Activated CD4-positive, alpha-beta memory T cell treated with anti-CD3 and anti-CD28 coated beads for 36 hours (primary cell): ENCODE measurements at regions not wholly inside any gene's neighbourhood (a gene's known extent, or its start where the extent isn't known, plus 50 kb on each side); places are given as distances from the start of the nearest gene placed in this dataset.
"Not testable (repeated sequence)": the region's sequence is repeated elsewhere in the genome, so short reads cannot be mapped to it uniquely, and the experiment has no call there.

Experiments used
- CTCF ChIA-PET: fragments of 350-600 bp; sonication (Branson Sonifier 250); formaldehyde crosslinking; loops from one replicate; lab custom pipeline; 2021; ENCODE audit warnings: antibody characterized with exemption, inconsistent platforms; lab: Charles Lee
- POLR2A ChIA-PET: fragments of 350-600 bp; sonication (Branson Sonifier 250); formaldehyde crosslinking; loops from one replicate; lab custom pipeline; 2021; ENCODE audit warnings: antibody characterized with exemption; lab: Charles Lee
- DNase-seq: peaks from one replicate; pipeline ENCODE4 v3.0.0-alpha.2; 2020
- H3K27ac Mint-ChIP-seq: one replicate; pipeline ENCODE4 v1.8.0; 2021; ENCODE audit warnings: mixed read lengths
- H3K27me3 Mint-ChIP-seq: one replicate; pipeline ENCODE4 v1.8.0; 2021; ENCODE audit warnings: mixed read lengths
- H3K36me3 Mint-ChIP-seq: one replicate; pipeline ENCODE4 v1.8.0; 2021; ENCODE audit warnings: mixed read lengths
- H3K4me1 Mint-ChIP-seq: one replicate; pipeline ENCODE4 v1.8.0; 2021; ENCODE audit warnings: low read depth, mixed read lengths
- H3K4me3 Mint-ChIP-seq: one replicate; pipeline ENCODE4 v1.8.0; 2021; ENCODE audit warnings: mild to moderate bottlenecking, mixed read lengths
- H3K9me3 Mint-ChIP-seq: one replicate; pipeline ENCODE4 v1.8.0; 2021; ENCODE audit warnings: mixed read lengths
- intact Hi-C: fragments of 100-400 bp; cut with micrococcal nuclease; formaldehyde crosslinking; loops from one replicate; pipeline ENCODE4 v1.15.1; 2023

DNA sequence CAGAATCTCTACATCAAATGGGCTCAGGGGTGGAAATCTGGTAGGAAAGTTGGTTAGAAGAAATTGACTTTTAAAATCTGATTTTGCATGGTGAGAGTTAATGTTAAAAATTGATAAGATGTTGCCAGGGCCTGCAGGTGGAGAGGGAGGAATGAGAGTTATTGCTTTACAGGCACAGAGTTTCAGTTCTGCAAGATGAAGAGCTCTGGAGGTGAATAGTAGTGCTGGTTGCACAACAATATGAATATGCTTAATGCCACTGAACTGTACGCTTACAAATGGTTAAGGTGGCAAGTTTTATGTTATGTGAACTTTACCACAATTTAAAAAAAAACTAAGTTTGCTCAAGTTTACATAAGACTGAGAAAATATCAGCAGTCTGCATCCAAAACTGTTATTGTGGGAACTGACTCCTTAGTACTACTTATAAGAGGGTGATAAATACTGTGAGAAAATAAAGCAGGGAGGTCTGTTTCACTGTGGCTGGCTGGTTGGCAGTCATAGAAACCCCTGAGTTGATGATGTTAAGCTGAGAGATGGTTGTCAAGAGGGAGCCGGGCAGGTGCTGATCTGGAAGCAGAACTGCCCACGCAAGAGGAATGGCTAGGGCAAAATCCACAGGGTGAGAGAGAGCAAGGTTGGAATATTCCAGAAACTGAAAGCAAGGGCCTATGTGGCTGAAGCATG, 144.9 kb downstream of the EDEM1 start:
- H3K4me1 Mint-ChIP-seq, result peaks cover 32% of the 10 kb centered on the region
- peaks cover 1% of the 10 kb centered on the region for H3K27me3 Mint-ChIP-seq
- no peak for DNase-seq
- no peak overlapping the region for H3K4me3 Mint-ChIP-seq
- POLR2A ChIA-PET, result no interaction called here
- CTCF ChIA-PET, result interaction anchor here (0.6 kb wide), 1 partner anchor 248 kb away, joined by 3 read pairs; no protein-coding TSS in a partner anchor
- H3K36me3 Mint-ChIP-seq, result no peaks in the 10 kb centered on the region
- no peak overlapping the region for H3K27ac Mint-ChIP-seq
- intact Hi-C loops, result loop anchor here (5.0 to 10.0 kb wide), 3 partner anchors 95 to 508 kb away; no protein-coding TSS in a partner anchor
- H3K9me3 Mint-ChIP-seq, result no peaks in the 10 kb centered on the region

DNA sequence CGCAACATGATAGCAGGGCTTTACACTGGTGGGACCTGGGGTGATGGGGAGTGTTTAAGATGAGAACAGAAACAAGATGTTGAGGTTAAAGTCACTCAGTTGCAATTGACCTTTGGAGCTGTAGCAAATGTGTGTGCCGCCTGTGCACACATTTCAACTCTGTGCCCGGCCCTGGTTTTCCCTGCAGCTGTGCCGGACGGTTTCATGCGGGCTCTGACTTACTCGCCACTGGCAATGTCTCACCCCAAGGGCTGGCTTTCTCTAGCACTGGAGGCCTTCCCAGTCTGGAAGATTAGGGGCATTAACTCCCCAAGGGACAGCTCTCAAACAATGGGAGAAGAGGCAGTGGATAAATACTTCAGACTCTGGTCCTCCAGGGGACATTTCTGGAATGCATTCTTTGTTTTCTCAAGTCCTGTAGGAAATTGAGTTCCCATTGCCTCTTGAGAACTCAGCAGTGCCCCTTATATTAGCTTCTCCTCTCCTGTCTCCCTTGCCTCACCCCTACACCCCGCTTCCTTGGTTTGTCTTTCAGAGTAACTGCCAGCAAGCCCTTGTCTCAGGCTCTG, 152.5 kb downstream of the EDEM1 start:
- no peak overlapping the region for H3K27ac Mint-ChIP-seq
- no peaks in the 10 kb centered on the region for H3K36me3 Mint-ChIP-seq
- no peaks in the 10 kb centered on the region for H3K27me3 Mint-ChIP-seq
- no peaks in the 10 kb centered on the region for H3K9me3 Mint-ChIP-seq
- H3K4me1 Mint-ChIP-seq, result no peaks in the 10 kb centered on the region
- DNase-seq, result no peak
- no peak overlapping the region for H3K4me3 Mint-ChIP-seq
- ChIA-PET POLR2A (no interaction called here), CTCF (no interaction called here)
- intact Hi-C loops, result loop anchor here (10.0 kb wide), 2 partner anchors 115 to 515 kb away; no protein-coding TSS in a partner anchor

DNA sequence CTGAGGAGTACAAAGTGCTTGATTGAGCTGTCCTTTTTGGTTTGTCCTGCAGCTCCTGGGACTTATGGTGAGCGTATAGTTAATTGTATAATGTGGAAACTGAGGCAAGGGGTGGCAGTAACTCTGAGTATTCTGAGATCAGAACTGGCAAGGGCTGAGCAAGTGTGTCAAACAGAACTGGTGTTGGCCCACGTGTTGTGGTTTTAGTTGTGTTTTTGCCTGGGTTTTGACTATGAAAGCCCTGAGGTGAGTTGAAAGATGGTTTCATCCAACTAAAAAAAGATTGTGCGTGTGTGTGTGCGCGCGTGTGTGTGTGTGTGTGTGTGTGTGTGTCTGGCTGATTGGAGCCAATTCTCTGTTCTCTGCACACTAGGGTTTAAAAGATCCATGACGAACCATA, 154.1 kb downstream of the EDEM1 start:
- Mint-ChIP-seq H3K4me3 (no peak overlapping the region), H3K36me3 (no peaks in the 10 kb centered on the region), H3K27ac (no peak overlapping the region), H3K9me3 (no peaks in the 10 kb centered on the region), H3K27me3 (peaks cover 2% of the 10 kb centered on the region), H3K4me1 (no peaks in the 10 kb centered on the region)
- intact Hi-C loops, result no loop called here
- DNase-seq, result no peak
- POLR2A ChIA-PET, result no interaction called here
- CTCF ChIA-PET, result no interaction called here

DNA sequence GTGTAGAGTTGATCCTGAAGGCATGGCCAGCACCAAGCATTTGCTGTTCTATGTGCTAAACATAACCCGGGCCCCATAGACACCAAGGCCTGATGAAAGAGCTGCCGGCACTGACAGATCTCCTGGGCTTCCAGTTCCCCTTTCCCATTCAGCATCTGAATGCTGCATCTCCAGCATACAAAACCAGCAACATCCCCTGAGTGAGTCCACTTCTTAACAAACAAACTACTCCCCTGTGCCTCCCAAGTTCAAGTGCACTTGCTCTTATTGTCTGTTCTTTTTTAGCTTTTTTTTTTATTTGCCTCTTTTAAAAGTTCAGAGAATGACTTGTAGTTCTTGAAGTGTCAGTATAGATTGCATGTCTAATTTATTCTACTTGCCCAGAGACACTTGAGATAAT, 156.0 kb downstream of the EDEM1 start:
- no peaks in the 10 kb centered on the region for H3K36me3 Mint-ChIP-seq
- POLR2A ChIA-PET, result no interaction called here
- CTCF ChIA-PET, result no interaction called here
- no peaks in the 10 kb centered on the region for H3K9me3 Mint-ChIP-seq
- no peaks in the 10 kb centered on the region for H3K4me1 Mint-ChIP-seq
- H3K27me3 Mint-ChIP-seq, result peaks cover 6% of the 10 kb centered on the region
- no peak for DNase-seq
- no peak overlapping the region for H3K4me3 Mint-ChIP-seq
- intact Hi-C loops, result no loop called here
- no peak overlapping the region for H3K27ac Mint-ChIP-seq

DNA sequence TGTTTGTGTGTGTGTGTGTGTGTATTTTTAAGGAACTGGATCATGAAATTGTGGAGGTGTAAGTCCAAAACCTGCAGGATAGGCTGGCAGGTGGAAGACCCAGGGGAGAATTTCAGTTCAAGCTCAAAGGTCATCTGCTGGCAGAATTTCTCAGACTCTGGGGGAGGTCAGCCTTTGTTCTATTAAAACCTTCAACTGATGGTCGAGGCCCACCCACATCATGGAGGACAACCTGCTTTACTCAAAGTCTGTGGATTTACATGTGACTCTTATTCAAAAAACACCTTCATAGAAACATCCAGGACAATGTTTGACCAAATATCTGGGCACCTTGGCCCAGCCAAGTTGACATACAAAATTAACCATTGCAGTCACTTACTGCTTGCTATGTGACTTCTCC, 157.2 kb downstream of the EDEM1 start:
- peaks cover 3% of the 10 kb centered on the region for H3K9me3 Mint-ChIP-seq
- DNase-seq, result no peak
- H3K36me3 Mint-ChIP-seq, result no peaks in the 10 kb centered on the region
- H3K4me3 Mint-ChIP-seq, result no peak overlapping the region
- POLR2A ChIA-PET, result no interaction called here
- intact Hi-C loops, result no loop called here
- no peak overlapping the region for H3K27ac Mint-ChIP-seq
- CTCF ChIA-PET, result no interaction called here
- H3K27me3 Mint-ChIP-seq, result peaks cover 6% of the 10 kb centered on the region
- H3K4me1 Mint-ChIP-seq, result no peaks in the 10 kb centered on the region

DNA sequence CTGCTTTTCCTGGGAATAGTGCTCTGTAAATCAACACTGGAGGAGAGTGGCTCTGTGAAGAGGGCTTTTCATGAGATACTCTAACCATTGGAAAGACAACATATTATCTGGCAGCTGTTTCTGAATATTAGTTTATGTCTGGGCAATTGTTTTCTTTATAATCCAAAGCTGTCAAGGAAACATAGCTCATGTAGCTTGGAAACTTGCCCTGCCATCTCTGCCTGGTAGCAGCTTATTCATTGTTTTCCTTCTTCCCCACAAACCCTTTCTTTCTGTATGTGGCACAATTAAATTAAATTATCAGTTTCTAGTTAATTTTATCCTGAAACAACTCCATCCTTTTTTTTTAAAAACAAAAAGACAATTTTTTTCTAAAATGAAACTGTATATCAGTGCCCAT, 160.0 kb downstream of the EDEM1 start:
- POLR2A ChIA-PET, result no interaction called here
- CTCF ChIA-PET, result no interaction called here
- DNase-seq, result no peak
- peaks cover 6% of the 10 kb centered on the region for H3K27me3 Mint-ChIP-seq
- no peaks in the 10 kb centered on the region for H3K36me3 Mint-ChIP-seq
- H3K4me1 Mint-ChIP-seq, result no peaks in the 10 kb centered on the region
- no peak overlapping the region for H3K4me3 Mint-ChIP-seq
- intact Hi-C loops, result no loop called here
- H3K9me3 Mint-ChIP-seq, result peaks cover 3% of the 10 kb centered on the region
- H3K27ac Mint-ChIP-seq, result no peak overlapping the region

DNA sequence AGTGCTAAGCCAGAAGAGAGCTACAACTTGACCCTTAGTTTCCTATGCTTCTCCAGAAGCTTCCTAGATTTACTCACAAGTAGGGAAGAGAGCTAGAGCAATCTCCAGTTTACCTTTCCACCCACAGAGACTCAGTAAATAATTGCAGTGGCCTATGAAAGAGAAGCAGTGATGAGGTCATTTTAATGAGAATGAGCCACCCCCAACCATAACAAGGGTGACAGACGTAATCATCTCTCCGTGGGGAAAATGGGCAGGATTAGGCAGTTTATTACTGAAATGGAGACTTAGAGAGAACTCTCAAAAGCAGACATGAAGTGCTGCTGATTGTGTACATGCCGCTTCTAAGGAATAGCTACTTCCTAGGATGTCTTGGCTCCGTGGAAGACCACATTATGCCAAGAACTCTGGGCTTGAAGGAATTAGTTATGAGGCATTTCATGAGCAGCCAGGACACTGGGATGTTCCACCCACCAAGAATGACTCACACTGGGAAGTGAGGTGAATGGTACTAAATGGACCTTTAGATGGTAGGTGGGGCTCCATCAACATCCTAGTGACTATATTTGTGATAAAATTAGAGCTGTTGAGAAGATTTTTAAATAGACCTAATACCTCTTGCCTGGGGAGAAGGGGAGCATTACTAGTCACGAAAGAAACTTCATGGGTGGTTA, 160.9 kb downstream of the EDEM1 start:
- ChIA-PET CTCF (no interaction called here), POLR2A (no interaction called here)
- intact Hi-C loops, result no loop called here
- Mint-ChIP-seq H3K9me3 (peaks cover 3% of the 10 kb centered on the region), H3K4me1 (no peaks in the 10 kb centered on the region), H3K27me3 (peaks cover 8% of the 10 kb centered on the region), H3K4me3 (no peak overlapping the region), H3K27ac (no peak overlapping the region), H3K36me3 (no peaks in the 10 kb centered on the region)
- DNase-seq, result no peak

DNA sequence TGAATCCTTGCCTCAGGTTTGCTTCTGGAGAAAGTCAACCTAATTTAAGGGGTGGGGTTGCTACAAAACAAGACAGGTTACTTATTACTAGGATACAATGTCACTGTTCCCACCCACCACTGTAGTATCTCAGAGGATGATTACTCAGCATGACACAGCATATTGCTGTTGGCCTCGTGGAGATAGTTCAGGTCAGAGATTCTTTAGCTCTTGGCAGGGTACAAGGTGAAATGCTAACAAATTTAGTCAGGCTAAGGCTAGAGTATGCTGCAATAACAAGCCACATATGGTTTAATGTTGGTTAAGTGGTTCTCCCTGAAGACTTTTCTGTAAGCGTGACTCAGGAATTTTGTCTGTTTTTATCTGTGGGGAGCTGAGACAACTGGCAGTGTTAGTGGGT, 161.8 kb downstream of the EDEM1 start:
- DNase-seq, result no peak
- ChIA-PET CTCF (no interaction called here), POLR2A (no interaction called here)
- Mint-ChIP-seq H3K36me3 (no peaks in the 10 kb centered on the region), H3K27ac (no peak overlapping the region), H3K4me1 (no peaks in the 10 kb centered on the region), H3K9me3 (peaks cover 3% of the 10 kb centered on the region), H3K27me3 (peaks cover 8% of the 10 kb centered on the region), H3K4me3 (no peak overlapping the region)
- intact Hi-C loops, result no loop called here

DNA sequence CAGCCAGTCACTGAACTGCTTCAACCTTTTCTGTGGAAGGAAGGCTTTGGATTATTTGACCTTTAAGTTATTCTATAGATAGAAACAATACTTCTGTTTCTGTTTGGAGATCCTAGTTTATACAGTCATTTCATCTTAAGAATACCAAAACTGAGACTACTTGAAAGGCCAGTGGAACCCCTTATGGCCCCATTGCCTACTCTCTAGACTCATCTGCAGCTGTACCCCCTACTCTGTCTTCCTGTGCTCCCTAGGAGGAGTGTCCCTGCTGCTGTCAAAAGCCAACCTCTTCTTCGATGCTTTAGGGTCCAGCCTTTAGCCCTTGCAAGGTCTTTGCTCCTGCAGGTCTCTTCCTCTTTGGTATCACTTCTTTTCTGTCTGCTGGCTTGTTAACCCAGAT, 169.6 kb downstream of the EDEM1 start:
- Mint-ChIP-seq H3K4me1 (no peaks in the 10 kb centered on the region), H3K27me3 (peaks cover 2% of the 10 kb centered on the region), H3K9me3 (peaks cover 12% of the 10 kb centered on the region), H3K4me3 (no peak overlapping the region), H3K36me3 (no peaks in the 10 kb centered on the region), H3K27ac (no peak overlapping the region)
- no peak for DNase-seq
- ChIA-PET CTCF (no interaction called here), POLR2A (no interaction called here)
- intact Hi-C loops, result no loop called here

DNA sequence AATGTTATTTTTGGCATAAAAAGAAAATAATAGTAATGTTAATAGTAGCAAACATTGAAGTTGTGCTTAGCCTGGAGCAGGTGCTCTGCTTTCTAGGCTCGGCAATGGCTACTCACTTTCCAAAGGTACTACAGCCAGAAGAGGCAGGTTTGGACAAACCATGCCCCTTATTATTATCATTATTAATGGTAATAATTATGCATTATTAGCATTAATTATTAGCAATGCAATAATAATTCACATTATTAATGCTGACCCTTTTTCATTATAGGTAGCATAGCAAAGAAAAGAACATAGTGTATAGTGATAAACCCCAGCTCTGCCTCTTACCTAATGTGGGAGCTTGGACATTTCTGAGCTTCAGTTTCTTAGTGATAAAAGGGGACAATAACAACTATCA, 171.4 kb downstream of the EDEM1 start:
- Mint-ChIP-seq H3K36me3 (no peaks in the 10 kb centered on the region), H3K4me3 (no peak overlapping the region), H3K9me3 (peaks cover 12% of the 10 kb centered on the region), H3K27me3 (no peaks in the 10 kb centered on the region), H3K4me1 (no peaks in the 10 kb centered on the region), H3K27ac (no peak overlapping the region)
- DNase-seq, result no peak
- intact Hi-C loops, result no loop called here
- ChIA-PET CTCF (no interaction called here), POLR2A (no interaction called here)

DNA sequence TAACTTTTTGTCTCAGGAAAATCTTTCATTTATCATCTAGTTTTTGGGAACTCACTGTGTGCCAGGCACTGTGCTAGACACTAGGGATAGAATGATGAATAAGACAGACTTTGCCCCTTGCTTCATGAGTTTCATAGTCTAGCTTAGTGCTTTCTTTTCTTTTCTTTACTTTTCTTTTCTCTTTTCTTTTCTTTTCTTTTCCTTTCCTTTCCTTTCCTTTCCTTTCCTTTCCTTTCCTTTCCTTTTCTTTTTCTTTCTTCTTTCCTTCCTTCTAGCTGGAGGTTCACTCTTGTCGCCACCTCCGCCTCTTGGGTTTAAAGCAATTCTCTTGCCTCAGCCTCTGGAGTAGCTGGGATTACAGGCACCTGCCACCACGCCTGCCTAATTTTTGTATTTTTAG, 172.9 kb downstream of the EDEM1 start:
- Mint-ChIP-seq H3K9me3 (peaks cover 12% of the 10 kb centered on the region), H3K4me3 (no peak overlapping the region), H3K27me3 (no peaks in the 10 kb centered on the region), H3K4me1 (no peaks in the 10 kb centered on the region), H3K36me3 (no peaks in the 10 kb centered on the region), H3K27ac (no peak overlapping the region)
- POLR2A ChIA-PET, result no interaction called here
- intact Hi-C loops, result no loop called here
- DNase-seq, result no peak
- CTCF ChIA-PET, result no interaction called here

DNA sequence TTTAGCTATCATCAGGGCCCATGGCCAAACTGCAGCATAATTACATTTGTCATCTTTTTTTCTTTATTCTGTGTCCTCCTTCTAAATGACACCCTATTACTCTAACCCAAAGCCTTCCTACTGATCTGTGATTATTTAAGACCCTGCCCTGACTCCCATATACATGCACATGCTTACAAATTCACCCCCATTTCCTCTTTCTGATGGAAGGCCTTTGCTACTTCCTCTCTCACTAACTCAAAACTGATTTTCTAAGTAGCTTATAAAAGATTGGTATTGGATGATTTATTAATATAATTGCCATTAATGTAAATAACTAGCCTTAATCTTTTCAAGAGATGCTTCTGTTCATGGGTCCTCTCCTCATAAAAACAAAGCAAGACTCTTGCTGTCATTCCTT, 179.2 kb downstream of the EDEM1 start:
- no peaks in the 10 kb centered on the region for H3K36me3 Mint-ChIP-seq
- DNase-seq, result no peak
- ChIA-PET CTCF (no interaction called here), POLR2A (no interaction called here)
- peaks cover 2% of the 10 kb centered on the region for H3K9me3 Mint-ChIP-seq
- no peak overlapping the region for H3K4me3 Mint-ChIP-seq
- H3K4me1 Mint-ChIP-seq, result no peaks in the 10 kb centered on the region
- no peaks in the 10 kb centered on the region for H3K27me3 Mint-ChIP-seq
- intact Hi-C loops, result no loop called here
- H3K27ac Mint-ChIP-seq, result no peak overlapping the region

DNA sequence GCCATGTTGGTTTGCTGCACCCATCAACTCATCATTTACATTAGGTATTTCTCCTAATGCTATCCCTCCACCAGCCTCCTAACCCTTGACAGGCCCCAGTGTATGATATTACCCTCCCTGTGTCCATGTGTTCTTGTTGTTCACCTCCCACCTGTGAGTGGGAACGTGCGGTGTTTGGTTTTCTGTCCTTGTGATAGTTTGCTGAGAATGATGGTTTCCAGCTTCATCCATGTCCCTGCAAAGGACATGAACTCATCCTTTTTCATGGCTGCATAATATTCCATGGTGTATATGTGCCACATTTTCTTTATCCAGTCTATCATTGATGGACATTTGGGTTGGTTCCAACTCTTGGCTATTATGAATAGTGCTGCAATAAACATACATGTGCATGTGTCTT, 184.0 kb downstream of the EDEM1 start:
- H3K36me3 Mint-ChIP-seq, CTCF ChIA-PET, H3K4me3 Mint-ChIP-seq, H3K4me1 Mint-ChIP-seq, H3K27me3 Mint-ChIP-seq, DNase-seq, POLR2A ChIA-PET, intact Hi-C loops, H3K9me3 Mint-ChIP-seq, H3K27ac Mint-ChIP-seq: not testable (repeated sequence)
